ENCODE measurements at regions not wholly inside any gene's neighbourhood (a gene's known extent, or its start where the extent isn't known, plus 50 kb on each side); places are given as distances from the start of the nearest gene placed in this dataset.

- DNase-seq: no peak
Measured at GRCh38 chr4:20532116-20532790, 168.0 kb upstream of the PACRGL start.

- no peak for DNase-seq
Measured at GRCh38 chr4:20532871-20533870, 167.1 kb upstream of the PACRGL start.

- DNase-seq: no peak
Measured at GRCh38 chr4:20538905-20539304, 161.4 kb upstream of the PACRGL start.

- DNase-seq: no peak
Measured at GRCh38 chr4:20543131-20543530, 157.1 kb upstream of the PACRGL start.

GRCh38 chr4:20544645-20545044 is 155.6 kb upstream of the PACRGL start:
- no peak for DNase-seq

GRCh38 chr4:20552004-20552403 is 148.3 kb upstream of the PACRGL start:
- DNase-seq: no peak

- DNase-seq: no peak
Measured at GRCh38 chr4:20554134-20554533, 146.1 kb upstream of the PACRGL start.

- DNase-seq: no peak
Measured at GRCh38 chr4:20565075-20565721, 135.1 kb upstream of the PACRGL start.

- no peak for DNase-seq
Measured at GRCh38 chr4:20570981-20571715, 129.1 kb upstream of the PACRGL start.

GRCh38 chr4:20572976-20573375 is 127.3 kb upstream of the PACRGL start:
- no peak for DNase-seq

- no peak for DNase-seq
Measured at GRCh38 chr4:20574986-20575385, 125.3 kb upstream of the PACRGL start.

- DNase-seq: no peak
Measured at GRCh38 chr4:20575486-20575885, 124.8 kb upstream of the PACRGL start.

GRCh38 chr4:20576861-20577260 is 123.4 kb upstream of the PACRGL start:
- no peak for DNase-seq

- DNase-seq: no peak
Measured at GRCh38 chr4:20577702-20578101, 122.6 kb upstream of the PACRGL start.

- DNase-seq: no peak
Measured at GRCh38 chr4:20580907-20581306, 119.4 kb upstream of the PACRGL start.

GRCh38 chr4:20589436-20589835 is 110.8 kb upstream of the PACRGL start:
- no peak for DNase-seq

GRCh38 chr4:20590849-20591248 is 109.4 kb upstream of the PACRGL start:
- no peak for DNase-seq

GRCh38 chr4:20591571-20591970 is 108.7 kb upstream of the PACRGL start:
- no peak for DNase-seq

GRCh38 chr4:20592013-20592412 is 108.2 kb upstream of the PACRGL start:
- no peak for DNase-seq

- DNase-seq: no peak
Measured at GRCh38 chr4:20592663-20593062, 107.6 kb upstream of the PACRGL start.

GRCh38 chr4:20598626-20599025 is 101.6 kb upstream of the PACRGL start:
- DNase-seq: no peak

- DNase-seq: no peak
Measured at GRCh38 chr4:20603671-20604313, 96.5 kb upstream of the PACRGL start.

All from stimulated activated CD4-positive, alpha-beta T cell treated with anti-CD3 and anti-CD28 coated beads, Interleukin-1b, Interleukin-23, amount 100 ng/mL, for 48 hours (primary cell).